Loucy (cell line): ENCODE measurements at regions not wholly inside any gene's neighbourhood (a gene's known extent, or its start where the extent isn't known, plus 50 kb on each side); places are given as distances from the start of the nearest gene placed in this dataset.

Source experiments
- EZH2phosphoT487 ChIP-seq: fragments of 200-600 bp; IDR thresholded peaks from 2 replicates; pipeline ENCODE4 v1.6.1; 2018; ENCODE audit warnings: antibody characterized with exemption, mild to moderate bottlenecking, moderate library complexity, borderline replicate concordance
- TF ChIP-seq, protein P1 (sequence below): fragments of 200-600 bp; sonication (generic); conservative IDR thresholded peaks from 2 replicates; pipeline ENCODE4 v1.5.1; 2014; ENCODE audit warnings: mild to moderate bottlenecking, antibody characterized with exemption, low read length

DNA sequence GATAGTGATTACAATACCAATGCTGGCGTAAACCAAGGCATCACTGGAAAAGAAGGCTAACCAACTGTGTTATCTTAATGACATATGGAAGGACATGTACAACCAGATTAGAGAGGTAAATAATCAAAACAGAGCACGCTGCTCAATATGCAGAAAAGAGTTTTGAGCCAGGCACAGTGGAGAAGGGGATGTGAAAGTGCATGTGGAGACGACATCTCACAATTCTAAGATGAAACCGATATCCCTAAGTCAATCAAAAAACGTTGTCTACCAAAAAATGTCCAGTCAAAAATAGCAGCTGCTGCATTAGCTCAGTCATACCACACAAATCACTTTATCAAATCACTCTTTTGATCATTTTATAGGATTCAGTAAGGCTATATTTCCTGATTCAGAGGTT lies 116.3 kb upstream of the OLIG2 start:
- TF ChIP-seq, protein P1, sequence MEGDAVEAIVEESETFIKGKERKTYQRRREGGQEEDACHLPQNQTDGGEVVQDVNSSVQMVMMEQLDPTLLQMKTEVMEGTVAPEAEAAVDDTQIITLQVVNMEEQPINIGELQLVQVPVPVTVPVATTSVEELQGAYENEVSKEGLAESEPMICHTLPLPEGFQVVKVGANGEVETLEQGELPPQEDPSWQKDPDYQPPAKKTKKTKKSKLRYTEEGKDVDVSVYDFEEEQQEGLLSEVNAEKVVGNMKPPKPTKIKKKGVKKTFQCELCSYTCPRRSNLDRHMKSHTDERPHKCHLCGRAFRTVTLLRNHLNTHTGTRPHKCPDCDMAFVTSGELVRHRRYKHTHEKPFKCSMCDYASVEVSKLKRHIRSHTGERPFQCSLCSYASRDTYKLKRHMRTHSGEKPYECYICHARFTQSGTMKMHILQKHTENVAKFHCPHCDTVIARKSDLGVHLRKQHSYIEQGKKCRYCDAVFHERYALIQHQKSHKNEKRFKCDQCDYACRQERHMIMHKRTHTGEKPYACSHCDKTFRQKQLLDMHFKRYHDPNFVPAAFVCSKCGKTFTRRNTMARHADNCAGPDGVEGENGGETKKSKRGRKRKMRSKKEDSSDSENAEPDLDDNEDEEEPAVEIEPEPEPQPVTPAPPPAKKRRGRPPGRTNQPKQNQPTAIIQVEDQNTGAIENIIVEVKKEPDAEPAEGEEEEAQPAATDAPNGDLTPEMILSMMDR: no peak
- TF ChIP-seq EZH2phosphoT487: no peak
